ENCODE measurements at regions not wholly inside any gene's neighbourhood (a gene's known extent, or its start where the extent isn't known, plus 50 kb on each side); places are given as distances from the start of the nearest gene placed in this dataset.
"Not testable (repeated sequence)": the region's sequence is repeated elsewhere in the genome, so short reads cannot be mapped to it uniquely, and the experiment has no call there.

GRCh38 chr10:53342531-53342930 lies 569.9 kb upstream of the MBL2 start:
- not testable (repeated sequence) for TF ChIP-seq POLR2AphosphoS5 (IDR thresholded peaks at IDR 0.05; ENCODE audit: borderline replicate concordance, low read depth, low read length); FOXP2 (optimal IDR thresholded peaks at IDR 0.05; ENCODE audit: control extremely low read depth, extremely low read length, insufficient read depth)

All from SK-N-MC (cell line).